ENCODE measurements at regions not wholly inside any gene's neighbourhood (a gene's known extent, or its start where the extent isn't known, plus 50 kb on each side); places are given as distances from the start of the nearest gene placed in this dataset.

DNA sequence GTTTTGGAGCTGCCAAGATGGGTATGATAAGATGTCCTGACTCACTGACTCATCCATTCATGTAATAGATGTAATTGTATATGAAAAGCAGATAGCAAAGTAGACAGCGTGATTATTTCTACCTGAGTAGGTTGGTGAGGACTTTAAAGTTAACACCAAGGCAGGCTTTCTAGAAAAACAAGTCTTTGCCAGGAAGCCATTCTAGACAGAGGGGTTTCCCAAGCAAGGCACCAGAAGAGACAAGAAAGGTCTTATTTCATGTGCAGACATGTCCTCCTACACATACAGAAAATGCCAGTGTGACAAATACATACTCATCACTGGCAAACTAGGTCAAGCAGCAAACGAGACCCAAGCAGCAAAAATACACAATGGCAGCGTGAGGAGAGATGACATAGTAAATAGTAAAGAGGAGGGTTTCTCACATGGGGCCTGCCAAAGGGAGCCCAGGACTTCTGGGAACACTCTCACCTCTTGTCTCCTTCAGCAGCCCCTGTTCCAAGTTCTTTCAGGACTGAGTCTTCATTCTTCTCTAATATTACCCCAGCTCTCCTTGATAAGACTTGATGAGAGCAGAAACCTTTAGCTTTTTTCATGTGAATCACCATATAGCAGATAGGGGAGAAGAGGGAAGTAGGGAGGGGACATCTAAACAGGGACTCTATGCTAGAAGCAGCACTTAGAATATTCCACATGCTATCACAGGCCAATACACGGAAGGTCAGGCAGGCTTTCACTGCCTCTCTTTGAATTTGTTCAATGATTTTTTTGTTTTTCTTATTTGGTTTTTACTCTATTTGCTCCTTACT lies 114.6 kb upstream of the ATP1B1 start:
- in situ Hi-C loops (cut with HindIII; ENCODE audit: low sequenced_read_pairs), result no loop called here

DNA sequence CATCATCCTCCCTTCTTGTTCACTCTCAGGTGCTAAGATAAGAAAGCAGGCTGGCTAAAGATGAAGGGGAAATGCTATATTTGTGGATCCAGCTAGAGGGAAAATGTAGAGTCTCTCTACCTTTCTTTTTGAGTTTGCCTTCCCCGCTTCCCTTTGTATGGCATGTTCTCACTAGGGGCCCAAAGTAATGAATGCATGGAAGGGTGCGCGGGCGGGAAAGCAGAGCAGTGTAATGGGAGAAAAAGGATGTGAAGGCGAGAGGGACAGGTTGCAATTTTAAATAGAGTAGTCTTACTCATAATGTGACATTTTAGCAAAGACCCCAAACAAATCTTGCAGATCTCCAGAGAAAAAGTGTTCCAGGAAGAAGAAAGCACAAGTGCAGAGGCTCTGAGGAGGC lies 105.1 kb upstream of the ATP1B1 start:
- in situ Hi-C loops (cut with HindIII; ENCODE audit: low sequenced_read_pairs), result loop anchor here (25.0 kb wide), 1 partner anchor 289 kb away; no protein-coding TSS in a partner anchor

GRCh38 chr1:169003864-169004516 lies 102.5 kb upstream of the ATP1B1 start:
- in situ Hi-C loops (cut with HindIII; ENCODE audit: low sequenced_read_pairs), result loop anchor here (25.0 kb wide), 1 partner anchor 292 kb away; no protein-coding TSS in a partner anchor

- in situ Hi-C loops (cut with HindIII; ENCODE audit: low sequenced_read_pairs), result loop anchor here (25.0 kb wide), 1 partner anchor 293 kb away; no protein-coding TSS in a partner anchor
These were observed 100.7 kb upstream of the ATP1B1 start for GRCh38 chr1:169005776-169006175.

DNA sequence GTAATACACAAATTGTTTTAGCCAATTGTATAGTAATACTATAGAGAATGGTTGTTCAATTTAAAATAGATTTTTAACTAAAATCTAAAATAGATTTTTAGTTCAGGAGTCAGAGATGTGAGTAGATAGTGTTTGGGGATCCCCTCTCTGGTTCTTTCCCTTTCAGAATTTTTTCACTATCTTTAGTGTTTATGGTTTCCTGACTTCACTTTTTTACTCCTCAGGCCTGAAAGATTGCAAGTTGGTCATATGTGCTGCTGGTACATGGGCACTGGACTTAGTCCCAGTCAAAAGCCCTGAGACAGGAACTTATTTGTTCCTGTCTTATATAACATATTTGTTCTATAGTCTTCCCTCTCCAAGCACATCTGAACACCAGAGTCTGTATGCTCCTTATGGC lies 96.8 kb upstream of the ATP1B1 start:
- in situ Hi-C loops (cut with HindIII; ENCODE audit: low sequenced_read_pairs), result loop anchor here (25.0 kb wide), 1 partner anchor 297 kb away; no protein-coding TSS in a partner anchor

DNA sequence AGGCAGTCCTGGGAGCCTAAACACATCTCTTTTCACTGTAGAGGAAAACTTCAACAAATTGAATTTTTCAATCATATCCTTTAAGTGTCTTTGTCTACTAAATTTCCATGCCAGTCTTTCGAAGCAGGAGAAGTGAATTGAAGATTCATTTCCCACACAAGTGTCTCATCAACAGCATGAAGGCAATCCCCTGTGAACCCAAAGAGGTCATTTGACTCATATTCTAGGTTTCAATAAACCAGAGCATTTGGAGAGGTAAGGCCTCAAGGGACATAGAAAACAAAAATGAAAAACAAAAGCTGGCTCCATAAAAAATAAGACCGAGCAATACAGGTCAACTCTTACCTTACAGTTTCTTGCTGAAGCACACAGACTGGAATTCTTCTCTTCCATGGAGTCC lies 94.1 kb upstream of the ATP1B1 start:
- in situ Hi-C loops (cut with HindIII; ENCODE audit: low sequenced_read_pairs), result loop anchor here (25.0 kb wide), 1 partner anchor 300 kb away; no protein-coding TSS in a partner anchor

DNA sequence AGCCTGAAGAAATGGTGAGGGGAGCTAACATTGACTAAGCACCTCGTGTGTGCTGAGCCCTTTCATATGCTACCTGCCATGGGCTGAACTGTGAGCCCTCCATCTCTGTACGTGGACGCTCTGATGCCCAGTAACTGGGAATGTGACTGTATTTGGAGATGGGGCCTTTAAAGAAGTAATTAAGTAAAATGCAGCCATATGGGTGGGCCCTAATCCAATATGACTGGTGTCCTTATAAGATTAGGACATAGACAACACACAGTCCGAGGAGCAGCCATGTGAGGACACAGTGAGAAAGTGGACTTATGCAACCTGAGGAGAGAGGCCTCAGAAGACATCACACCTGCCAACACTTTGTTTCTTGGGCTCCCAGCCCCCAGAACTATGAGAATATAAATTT lies 92.7 kb upstream of the ATP1B1 start:
- in situ Hi-C loops (cut with HindIII; ENCODE audit: low sequenced_read_pairs), result loop anchor here (25.0 kb wide), 1 partner anchor 302 kb away; no protein-coding TSS in a partner anchor

DNA sequence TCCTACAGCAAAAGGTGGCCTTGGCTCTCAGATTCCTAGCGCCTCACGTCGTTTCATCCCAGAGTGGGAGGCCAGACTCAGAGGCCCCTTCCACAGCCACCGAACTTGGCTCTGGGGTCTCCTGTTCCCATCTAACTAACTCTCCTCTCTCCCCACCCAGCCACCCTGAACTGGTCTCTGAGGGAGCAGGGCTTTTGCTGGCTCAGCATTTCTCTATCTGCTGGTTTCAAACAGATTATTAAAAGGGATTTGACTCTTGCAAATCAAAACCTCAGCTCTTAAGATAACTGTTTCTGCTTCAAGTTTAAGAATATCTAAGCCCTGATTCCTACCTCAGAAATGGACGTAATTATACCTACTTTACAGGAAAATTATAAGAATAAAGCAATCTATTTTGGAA lies 91.0 kb upstream of the ATP1B1 start:
- in situ Hi-C loops (cut with HindIII; ENCODE audit: low sequenced_read_pairs), result loop anchor here (5.0 to 25.0 kb wide), 2 partner anchors 62 to 303 kb away; no protein-coding TSS in a partner anchor

DNA sequence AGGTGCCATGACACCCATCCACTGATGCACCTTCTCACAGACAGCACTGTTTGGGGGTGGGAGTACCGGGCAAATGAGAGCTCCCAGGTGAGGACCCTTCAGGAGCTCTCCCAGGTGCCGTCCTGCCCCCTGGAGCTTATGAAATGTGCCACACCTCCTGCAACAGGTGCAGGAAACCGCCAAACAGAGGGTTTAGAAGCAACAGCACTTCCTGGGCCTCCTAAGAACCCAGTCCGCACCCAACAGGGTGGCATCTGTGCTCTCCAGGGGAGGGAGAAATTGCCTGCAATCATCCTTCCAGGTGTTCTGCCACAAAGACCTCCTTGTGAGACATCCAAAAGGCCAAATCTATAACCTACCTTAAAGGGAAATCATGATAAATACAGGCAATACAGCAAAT lies 87.7 kb upstream of the ATP1B1 start:
- in situ Hi-C loops (cut with HindIII; ENCODE audit: low sequenced_read_pairs), result loop anchor here (5.0 to 25.0 kb wide), 2 partner anchors 59 to 306 kb away; no protein-coding TSS in a partner anchor

DNA sequence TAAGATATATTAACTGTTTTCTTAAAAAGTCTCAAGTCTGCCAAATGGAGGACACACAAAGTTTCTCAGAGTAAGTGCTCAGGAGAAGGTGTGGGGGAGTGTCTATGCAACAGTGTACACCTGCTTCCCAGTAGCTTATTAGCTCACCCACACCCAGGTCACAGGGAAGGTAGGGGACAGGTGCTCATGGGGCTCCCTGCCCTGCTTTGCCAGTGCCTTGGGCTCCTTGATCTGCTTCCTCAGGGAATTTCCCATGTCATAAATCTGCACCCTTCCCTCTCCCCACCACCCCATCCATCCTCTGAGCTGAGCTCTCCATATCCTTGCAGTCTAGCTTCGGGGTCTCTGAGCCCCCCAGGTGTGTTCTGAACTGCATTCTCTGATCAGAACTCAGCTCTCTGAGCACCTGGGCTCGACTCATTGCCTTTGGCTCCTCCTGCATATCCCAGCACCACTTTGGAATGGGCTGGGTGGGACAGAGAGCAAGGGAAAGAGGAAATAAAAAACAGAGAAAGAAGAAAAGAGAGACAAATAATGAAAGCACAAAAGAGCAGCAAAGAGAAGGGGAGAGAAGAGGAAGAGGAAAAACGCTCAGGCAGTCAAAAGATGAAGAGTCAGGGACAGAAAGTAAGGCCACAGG lies 87.0 kb upstream of the ATP1B1 start:
- in situ Hi-C loops (cut with HindIII; ENCODE audit: low sequenced_read_pairs), result loop anchor here (5.0 to 25.0 kb wide), 2 partner anchors 58 to 307 kb away; no protein-coding TSS in a partner anchor

- in situ Hi-C loops (cut with HindIII; ENCODE audit: low sequenced_read_pairs), result loop anchor here (25.0 kb wide), 1 partner anchor 308 kb away; no protein-coding TSS in a partner anchor
These were observed 85.8 kb upstream of the ATP1B1 start for GRCh38 chr1:169020684-169021083.

DNA sequence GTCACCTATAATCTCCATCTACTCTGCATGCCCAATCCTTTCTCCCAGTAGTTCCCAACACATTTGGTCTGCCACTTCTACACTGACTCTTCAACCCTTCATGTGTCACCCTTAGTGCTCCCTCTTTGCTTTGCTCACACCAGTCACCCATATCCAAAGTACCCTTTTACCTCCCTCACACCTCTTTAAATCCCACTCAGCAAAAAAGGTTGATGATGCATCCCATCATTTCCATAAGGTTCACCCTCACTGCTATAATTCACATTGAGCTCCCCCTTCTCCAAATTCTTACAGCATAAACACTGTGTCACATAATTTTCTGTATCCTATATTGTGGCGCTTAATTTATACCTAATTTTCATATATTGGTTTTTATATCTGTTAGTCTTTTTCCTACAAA lies 83.8 kb upstream of the ATP1B1 start:
- in situ Hi-C loops (cut with HindIII; ENCODE audit: low sequenced_read_pairs), result loop anchor here (25.0 kb wide), 1 partner anchor 310 kb away; no protein-coding TSS in a partner anchor

- in situ Hi-C loops (cut with HindIII; ENCODE audit: low sequenced_read_pairs), result loop anchor here (25.0 kb wide), 1 partner anchor 312 kb away; no protein-coding TSS in a partner anchor
These were observed 82.2 kb upstream of the ATP1B1 start for GRCh38 chr1:169024255-169024654.

GRCh38 chr1:169024800-169025271 lies 81.7 kb upstream of the ATP1B1 start:
- in situ Hi-C loops (cut with HindIII; ENCODE audit: low sequenced_read_pairs), result loop anchor here (25.0 kb wide), 1 partner anchor 313 kb away; no protein-coding TSS in a partner anchor

GRCh38 chr1:169025412-169025811 lies 81.1 kb upstream of the ATP1B1 start:
- in situ Hi-C loops (cut with HindIII; ENCODE audit: low sequenced_read_pairs), result no loop called here

DNA sequence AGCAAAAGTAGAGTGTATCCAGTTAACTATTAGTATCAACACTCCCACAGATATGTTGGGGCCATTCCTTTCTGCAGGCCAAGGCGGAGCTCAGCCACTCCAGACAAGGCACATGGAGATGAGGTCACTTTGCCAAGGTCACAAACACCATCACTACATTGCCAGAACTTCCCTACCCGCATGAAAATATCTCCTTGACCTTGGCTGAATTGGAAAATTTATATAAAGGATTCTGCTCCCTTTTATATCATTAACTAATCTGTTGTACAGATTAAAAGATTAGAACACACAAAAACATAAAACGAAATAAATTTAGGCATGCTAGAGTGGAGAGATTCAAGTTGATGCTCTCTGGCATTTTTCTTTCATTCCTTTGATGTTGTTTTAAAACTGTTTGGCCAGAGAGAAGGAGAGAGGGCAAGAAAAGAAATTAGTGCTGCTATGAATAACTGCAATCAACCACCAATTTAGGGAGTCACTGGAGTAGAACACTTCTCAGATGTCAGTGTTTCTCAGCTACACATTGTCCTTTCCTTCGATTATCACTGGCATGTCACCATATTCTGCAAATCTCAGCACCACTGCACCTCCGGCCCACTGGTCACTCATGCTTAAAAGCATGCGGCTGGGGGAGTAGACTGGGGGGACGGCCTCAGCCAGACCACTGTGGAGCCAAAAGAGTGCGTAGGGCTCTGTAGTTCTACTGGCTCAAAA lies 78.7 kb upstream of the ATP1B1 start:
- in situ Hi-C loops (cut with HindIII; ENCODE audit: low sequenced_read_pairs), result no loop called here

DNA sequence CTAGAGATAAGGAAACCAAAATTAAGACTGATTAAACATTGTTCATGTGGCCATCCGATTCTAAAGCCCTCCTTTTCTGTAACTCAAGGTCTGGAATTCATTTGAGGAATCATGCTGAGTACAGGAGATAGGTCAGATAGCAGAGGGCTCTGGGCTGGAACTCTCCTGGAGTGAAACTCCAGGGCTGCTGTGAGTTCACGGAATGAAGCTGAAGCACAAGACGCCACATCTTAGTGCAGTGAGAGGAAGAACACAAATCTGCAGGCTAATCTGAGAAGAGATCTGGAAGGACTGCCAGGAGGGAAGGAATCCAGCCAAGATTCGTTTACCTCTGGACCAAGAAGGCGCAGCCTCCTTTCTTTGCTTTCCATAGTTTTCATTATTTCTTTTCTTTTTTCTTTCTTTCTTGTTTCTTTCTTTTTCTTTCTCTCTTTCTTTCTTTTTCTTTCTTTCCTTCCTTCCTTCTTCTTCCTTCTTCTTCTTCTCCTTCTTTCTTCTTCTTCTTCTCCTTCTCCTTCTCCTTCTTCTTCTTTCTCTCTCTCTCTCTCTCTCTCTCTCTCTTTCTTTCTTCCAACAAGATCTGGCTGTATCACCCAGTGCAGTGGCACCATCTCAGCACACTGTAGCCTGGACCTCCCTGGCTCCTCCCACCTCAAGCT lies 74.8 kb upstream of the ATP1B1 start:
- in situ Hi-C loops (cut with HindIII; ENCODE audit: low sequenced_read_pairs), result no loop called here

DNA sequence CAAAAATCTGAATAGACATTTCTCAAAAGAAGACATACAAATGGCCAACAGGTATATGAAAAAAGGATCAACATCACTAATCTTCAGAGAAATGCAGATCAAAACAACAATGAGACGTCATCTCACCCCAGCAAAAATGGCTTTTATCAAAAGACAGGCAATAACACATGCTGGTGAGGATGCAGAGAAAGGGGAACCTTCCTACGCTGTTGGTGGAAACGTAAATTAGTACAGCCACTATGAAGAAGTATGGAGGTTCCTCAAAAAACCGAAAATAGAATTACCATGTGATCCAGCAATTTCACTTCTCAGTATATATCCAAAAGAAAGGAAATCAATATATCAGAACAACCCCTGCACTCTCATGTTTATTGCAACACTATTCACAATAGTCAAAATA lies 65.1 kb upstream of the ATP1B1 start:
- in situ Hi-C loops (cut with HindIII; ENCODE audit: low sequenced_read_pairs), result no loop called here

- in situ Hi-C loops (cut with HindIII; ENCODE audit: low sequenced_read_pairs), result no loop called here
These were observed 64.1 kb upstream of the ATP1B1 start for GRCh38 chr1:169042377-169042776.

DNA sequence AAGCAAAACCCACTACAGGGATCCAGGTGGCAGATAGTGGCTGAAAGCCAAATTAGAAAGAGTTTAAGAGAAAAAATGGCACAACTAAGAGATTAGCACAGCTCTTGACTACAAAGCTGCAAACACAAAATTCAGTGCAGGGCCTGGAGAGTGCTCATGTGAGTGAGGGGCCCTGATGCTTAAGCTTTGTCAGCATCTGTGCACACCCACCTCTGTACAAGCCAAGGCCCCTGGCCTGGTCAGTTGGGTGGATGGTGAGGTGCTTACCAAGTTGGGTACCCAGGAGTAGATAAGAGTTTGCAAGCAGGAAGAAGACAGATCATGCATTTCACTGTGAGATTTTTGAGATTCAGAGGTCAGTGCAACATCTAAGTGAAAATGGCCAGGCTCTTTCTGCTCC lies 62.7 kb upstream of the ATP1B1 start:
- in situ Hi-C loops (cut with HindIII; ENCODE audit: low sequenced_read_pairs), result no loop called here

Measured in endothelial cell of hepatic sinusoid (primary cell).